ENCODE measurements at regions not wholly inside any gene's neighbourhood (a gene's known extent, or its start where the extent isn't known, plus 50 kb on each side); places are given as distances from the start of the nearest gene placed in this dataset.

DNA sequence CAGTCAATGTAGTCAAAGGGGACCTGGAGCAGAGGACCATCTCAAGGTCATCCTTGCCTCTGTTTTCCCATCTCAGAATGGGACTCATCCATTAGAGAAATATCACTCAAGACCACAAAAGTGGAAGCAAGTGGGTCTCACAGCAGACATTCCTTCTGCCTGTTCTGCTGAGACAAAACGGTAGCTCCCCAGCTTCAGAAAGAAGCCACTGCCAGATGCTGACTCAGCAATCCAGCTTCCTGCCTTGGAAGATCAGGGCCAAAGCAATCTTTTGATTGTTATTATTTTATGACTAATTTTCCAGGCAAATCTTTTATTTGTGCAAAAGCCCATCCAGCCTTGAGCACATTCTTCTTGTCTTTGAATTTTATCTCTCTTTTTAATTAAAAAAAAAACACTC, 86.8 kb downstream of the CCT6B start:
- DNase-seq (ENCODE audit: low read depth, low spot score), result no peak

DNA sequence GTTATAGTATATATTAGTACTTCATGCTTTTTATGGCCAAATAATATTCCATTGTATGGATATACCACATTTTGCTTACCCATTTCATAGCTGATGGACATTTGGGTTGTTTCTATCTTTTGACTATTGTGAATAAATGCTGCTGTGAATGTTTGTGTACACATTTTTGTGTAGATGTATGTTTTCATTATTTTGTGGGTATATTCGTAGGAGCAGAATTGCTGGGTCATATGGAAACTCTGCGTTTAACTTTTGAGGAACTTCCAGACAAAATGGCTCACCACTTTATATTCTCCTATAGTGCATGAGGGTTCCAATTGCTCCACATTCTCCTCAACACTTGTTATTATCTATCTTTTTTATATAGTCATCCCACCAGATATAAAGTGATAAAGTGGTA, 88.6 kb downstream of the CCT6B start:
- DNase-seq (ENCODE audit: low read depth, low spot score), result no peak
- no peak overlapping the region for H3K4me3 ChIP-seq (ENCODE audit: low read length)

More for the DNA sequence above, 86.8 kb downstream of the CCT6B start:
- no peak overlapping the region for H3K4me3 ChIP-seq (ENCODE audit: low read length)

DNA sequence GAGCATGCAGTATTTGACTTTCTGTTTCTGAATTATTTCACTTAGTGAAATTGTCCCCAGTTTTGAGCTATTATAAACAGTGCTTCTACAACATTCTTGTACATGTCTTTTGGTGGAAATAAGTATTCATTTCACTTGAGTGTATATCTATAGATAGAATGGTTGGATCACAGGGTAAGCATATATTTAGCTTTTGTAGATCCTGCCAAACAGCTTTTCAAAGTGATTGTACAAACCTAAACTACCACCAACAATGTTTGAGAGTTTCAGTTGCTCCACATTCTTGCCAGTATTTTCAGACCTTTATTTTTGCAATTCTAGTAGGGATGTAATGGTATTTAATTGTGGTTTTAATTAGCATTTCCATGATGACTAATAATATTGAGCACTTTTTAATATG, 91.6 kb downstream of the CCT6B start:
- H3K4me3 ChIP-seq (ENCODE audit: low read length), result no peak overlapping the region
- DNase-seq (ENCODE audit: low read depth, low spot score), result no peak

DNA sequence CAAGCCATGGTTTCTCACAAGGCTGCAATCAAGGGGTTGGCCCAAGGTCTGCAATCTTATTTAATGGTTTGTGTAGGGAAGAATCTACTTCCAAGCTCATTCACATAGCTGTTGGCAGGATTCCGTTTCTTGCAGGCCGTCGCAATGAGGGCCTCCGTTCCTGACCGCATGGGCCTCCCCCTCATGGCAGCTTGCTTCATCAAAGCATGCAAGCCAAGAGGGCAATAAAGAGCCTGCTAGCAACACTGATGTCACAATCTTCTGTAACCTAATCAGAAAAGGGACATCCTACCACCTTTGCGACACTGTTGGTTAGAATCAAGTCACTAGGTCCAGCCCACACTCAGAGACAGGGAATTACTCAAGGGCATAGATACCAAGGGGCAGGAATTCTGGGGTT, 95.5 kb downstream of the CCT6B start:
- H3K4me3 ChIP-seq (ENCODE audit: low read length), result no peak overlapping the region
- no peak for DNase-seq (ENCODE audit: low read depth, low spot score)

DNA sequence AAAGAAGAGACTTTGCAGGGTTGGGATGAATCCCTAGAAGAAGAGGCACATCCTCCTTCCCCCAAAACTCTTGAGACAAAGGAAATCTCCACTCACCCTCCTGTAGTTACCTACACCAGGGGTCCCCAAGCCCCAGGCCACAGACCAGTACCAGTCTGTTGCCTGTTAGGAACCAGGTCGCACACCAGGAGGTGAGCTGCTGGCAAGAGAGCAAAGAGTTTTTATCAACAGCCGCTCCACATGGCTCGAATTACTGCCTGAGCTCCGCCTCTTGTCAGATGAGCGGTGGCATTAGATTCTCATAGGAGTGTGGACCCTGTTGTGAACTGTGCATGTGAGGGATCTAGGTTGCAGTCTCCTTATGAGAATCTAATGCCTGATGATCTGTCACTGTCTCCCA, 98.9 kb downstream of the CCT6B start:
- DNase-seq (ENCODE audit: low read depth, low spot score), result no peak
- no peak overlapping the region for H3K4me3 ChIP-seq (ENCODE audit: low read length)

DNA sequence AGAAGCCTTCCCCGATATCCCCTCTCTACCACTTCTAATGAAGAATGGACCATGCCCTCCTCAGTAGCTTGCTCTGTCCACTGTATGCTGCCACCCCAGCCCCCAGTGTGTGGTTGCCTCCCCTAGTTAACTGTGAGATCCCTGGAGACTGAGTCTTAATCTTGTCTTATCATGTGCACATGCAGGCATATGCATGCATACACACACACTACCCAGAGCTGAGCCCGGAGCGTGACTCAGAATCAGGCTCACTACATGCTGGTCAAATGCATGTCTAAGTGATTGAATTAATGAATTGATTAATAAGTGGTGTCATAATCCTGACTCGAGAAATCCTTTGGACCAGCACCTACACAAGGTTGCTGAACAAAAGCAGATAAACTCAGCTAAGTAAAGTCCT, 99.4 kb downstream of the CCT6B start:
- DNase-seq (ENCODE audit: low read depth, low spot score), result no peak
- H3K4me3 ChIP-seq (ENCODE audit: low read length), result no peak overlapping the region

DNA sequence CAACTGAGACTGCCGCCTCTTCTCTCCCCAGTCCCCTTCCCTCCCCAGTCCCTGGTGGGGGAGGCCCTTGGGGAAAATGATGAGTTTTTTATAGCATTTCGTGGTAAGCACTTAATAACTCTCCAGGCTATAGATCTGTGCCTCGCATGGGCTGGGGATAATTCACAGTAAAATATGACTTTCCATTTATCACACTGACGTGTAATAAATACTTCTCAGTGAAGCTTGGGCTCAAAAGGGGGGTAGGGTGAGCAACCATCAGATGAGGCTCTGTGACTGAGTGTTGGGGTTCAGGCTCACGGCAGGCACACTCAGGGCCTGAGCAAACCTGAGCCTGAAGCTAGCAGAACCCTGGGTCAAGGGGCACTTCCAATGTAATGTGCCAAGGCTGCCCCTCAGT, 101.6 kb downstream of the CCT6B start:
- no peak overlapping the region for H3K4me3 ChIP-seq (ENCODE audit: low read length)
- no peak for DNase-seq (ENCODE audit: low read depth, low spot score)

DNA sequence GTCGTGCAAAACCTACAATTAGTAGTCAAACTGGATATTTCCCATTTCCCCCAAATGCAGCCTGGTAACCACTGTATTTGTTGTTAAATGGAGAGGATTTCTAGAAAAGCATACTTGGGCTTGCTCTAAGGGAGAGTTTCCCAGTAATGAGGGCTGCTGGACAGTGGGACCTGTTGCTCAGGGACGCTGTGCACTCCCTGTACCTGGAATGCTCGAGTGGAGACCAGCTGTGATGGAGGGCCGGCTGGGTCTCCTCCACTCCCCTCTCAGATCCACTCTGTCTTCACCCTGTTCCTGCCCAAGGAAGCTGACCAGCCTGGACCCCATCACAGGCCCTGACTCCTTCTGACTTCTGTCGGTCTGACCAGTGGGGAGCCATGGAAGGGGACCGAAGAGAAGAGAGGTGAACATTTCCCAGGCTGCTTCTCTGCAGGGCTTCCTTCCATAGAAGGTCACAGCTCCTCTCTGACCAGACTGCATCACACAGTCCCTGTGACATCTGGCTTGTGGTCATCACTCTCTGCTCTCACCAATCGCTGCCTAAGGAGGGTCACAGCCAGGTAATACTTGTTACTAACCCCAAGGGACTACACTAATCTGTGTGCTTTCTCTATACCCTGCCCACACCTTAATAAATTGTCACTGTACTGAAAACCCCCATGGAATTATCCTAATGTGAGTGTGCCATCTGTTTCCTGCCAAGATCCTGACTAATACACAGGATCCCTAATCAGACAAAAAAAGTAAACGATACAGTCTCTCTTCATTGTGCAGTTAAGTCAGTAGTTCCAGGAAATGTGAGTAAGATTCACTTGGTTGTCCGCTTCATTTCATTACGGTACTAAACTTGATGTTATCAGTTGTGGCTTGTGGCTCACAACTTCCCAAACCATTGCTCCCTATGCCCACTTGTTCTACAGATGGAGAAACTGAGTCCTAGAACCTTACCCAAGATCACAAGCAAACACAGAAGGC, 102.4 kb downstream of the CCT6B start:
- DNase-seq (ENCODE audit: low read depth, low spot score), result no peak
- no peak overlapping the region for H3K4me3 ChIP-seq (ENCODE audit: low read length)

DNA sequence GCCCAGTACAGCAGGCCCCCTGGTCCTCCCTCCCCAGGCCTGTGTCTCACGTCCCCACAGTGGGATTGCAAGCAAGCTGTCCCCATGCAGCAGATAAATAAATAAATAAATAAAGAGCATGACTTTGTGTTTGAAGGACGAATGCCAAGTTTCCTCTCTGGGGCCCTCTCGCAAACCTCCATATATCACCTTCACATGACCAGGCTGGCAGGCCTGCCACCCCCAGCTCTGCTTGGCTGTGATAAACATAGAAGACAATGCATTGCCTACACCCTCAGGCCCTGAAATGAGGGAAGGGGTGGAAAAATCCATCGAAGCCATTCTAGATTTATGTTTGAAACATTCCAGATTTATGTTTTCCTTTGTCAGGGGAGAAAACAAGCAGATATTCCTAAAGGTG, 107.3 kb downstream of the CCT6B start:
- no peak for DNase-seq (ENCODE audit: low read depth, low spot score)
- no peak overlapping the region for H3K4me3 ChIP-seq (ENCODE audit: low read length)

DNA sequence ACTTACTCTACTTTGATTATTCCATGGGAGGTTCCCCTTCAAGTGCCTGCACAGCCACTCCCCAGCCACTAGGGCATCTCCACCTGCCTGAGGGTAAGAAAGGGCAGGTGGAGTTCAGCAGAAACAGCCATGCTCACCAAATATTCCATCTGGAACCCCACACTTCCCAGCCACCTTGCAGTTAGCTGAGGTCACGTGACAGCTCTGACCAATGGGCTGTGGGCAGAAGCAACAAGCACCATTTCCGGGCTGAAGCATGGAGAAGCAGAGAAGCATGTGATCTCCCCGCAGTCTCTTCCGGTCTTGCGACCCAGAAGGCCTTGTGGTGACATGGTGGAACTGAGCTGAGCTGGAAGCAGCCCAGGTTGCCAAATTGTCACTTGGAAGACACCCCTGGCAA, 108.6 kb downstream of the CCT6B start:
- peak; percentile 28 for DNase-seq (ENCODE audit: low read depth, low spot score)
- H3K4me3 ChIP-seq (ENCODE audit: low read length), result no peak overlapping the region

DNA sequence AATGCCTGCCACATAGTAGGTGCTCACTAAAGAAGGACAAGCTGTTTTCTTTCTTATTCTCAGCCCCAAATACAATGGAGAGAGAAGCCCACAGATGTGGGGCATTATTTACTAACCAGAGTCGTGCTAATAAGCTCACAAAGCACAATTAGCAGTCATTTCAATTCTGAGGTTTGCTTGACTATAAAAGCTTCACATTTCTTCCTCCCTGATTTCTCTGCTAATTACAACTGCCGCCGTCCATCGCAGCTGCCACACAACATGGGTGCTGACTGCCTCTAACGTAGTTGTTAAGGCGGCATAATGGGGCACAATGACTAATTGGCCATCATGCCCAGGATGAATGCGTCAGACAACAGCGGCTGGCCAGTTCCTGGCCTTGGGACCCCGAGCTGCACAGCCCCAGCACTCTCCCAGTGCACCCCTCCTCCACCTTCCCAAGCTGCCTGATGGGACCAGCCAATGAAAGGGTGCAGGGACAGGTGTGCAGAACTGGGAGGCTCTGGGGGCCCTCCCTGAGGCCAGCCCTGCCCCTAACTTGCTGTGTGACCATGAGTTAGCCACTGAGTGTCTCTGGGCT, 109.2 kb downstream of the CCT6B start:
- no peak for DNase-seq (ENCODE audit: low read depth, low spot score)
- H3K4me3 ChIP-seq (ENCODE audit: low read length), result no peak overlapping the region

DNA sequence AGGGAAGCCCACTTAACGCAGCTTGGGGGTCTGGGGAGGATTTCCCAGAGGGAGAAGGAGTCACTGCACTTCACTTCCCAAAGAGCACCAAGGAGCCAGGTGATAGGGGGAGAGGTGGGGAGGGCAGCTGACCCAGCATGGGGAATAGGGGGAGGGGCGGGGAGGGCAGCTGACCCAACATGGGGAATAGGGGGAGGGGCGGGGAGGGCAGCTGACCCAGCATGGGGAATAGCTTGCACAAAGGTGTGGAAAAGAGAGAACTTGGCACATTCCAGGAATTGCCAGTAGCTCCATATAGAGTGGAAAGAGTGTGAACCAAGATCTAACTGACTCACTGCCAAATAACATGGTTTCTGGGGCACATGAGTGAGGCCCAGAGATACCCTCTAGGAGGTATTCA, 110.3 kb downstream of the CCT6B start:
- H3K4me3 ChIP-seq (ENCODE audit: low read length), result no peak overlapping the region
- no peak for DNase-seq (ENCODE audit: low read depth, low spot score)

DNA sequence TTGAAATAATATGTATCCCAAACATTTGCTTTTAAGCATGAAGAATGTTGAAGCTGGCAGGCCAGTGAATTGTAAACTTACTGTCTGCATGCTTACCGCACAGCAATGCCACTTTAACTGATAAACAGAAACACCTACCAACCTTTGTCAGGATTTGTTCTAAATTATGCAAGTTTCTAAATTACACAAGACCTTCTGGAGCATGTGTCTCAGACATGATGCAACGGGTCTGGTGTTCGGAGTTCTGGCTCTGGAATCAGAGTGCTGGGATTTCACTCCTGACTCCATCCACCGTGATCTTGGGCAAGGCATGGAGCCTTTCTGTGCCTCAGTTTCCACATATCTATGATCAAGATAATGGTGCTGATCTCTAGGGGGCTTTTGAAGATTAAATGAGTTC, 111.2 kb downstream of the CCT6B start:
- no peak overlapping the region for H3K4me3 ChIP-seq (ENCODE audit: low read length)
- no peak for DNase-seq (ENCODE audit: low read depth, low spot score)

DNA sequence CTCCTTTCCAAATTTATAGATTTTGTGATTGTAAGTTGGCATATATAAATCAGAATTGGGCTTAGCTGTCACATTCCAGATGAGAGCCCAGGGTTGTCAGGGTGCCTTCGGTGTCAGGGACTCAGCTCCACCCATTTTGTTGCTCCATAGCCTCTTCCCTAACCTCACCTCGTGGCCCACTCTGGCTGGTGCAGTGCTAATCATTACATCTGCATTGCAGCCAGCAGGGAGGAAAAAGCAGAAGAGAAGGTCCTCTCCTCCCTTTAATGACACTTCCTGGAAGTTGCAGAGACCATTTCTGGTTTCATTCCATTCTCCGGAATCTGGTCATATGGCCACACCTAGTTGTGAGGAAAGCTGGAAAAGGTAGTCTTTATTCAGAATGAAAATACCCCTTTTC, 113.3 kb downstream of the CCT6B start:
- H3K4me3 ChIP-seq (ENCODE audit: low read length), result no peak overlapping the region
- DNase-seq (ENCODE audit: low read depth, low spot score), result no peak

DNA sequence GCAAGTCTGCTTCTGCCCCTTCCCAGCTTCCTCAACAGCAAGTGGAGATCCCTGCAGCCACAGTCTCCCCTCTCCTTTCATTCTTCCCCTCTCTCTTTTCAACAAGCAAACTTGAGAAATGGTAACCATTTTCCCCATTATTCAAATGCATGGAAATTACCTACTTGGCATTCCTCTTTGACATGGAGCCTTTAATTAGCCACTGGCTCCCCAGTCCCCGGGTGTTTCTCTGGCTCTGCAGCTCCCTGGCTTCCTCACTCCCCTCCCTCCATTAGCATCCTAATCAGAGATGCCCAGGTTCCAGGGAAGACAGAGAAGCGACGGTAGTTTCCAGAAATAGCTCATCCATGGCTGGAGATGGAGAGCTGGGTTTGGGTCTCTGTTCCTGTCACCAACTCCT, 116.0 kb downstream of the CCT6B start:
- H3K4me3 ChIP-seq (ENCODE audit: low read length), result no peak overlapping the region
- no peak for DNase-seq (ENCODE audit: low read depth, low spot score)

DNA sequence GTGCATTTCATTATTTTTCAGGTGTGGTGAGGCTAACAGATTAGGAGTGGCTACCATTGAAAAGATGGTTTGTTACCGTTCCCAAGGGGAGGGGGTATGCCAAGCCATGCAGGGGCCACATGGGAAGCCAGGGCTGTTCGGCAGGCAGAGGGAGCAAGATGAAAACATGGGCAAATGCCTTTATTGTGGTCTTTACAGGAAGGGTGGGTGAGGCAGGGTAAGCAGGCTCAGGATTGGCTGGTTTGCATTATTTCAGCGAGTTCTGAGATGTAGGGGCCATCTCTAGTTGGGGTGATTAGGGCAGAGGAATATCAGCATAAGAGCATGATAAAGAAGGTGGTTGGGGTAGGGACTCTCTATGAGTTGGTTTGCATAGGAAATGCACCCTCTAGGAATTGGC, 117.6 kb downstream of the CCT6B start:
- DNase-seq (ENCODE audit: low read depth, low spot score), result peak; percentile 50
- H3K4me3 ChIP-seq (ENCODE audit: low read length), result no peak overlapping the region

DNA sequence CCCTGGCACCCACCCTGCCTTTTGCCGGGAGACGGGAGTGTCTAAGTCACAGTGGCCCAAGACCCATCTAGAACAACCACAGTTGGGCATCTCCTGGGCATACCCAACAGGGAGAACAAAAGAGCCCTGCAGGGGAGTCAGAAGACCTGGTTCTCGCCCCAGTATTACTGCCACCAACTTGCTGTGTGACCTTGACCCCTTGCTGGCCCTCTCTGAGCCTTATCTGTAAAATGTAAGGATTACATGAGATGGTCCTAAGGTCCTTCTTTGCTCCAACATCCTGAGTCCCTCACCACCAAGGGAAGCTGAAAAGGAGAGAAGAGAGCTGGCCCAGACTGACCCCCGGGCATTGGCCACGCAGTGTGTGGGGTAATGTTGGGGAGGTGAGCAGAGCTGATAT, 119.0 kb downstream of the CCT6B start:
- no peak overlapping the region for H3K4me3 ChIP-seq (ENCODE audit: low read length)
- DNase-seq (ENCODE audit: low read depth, low spot score), result no peak

DNA sequence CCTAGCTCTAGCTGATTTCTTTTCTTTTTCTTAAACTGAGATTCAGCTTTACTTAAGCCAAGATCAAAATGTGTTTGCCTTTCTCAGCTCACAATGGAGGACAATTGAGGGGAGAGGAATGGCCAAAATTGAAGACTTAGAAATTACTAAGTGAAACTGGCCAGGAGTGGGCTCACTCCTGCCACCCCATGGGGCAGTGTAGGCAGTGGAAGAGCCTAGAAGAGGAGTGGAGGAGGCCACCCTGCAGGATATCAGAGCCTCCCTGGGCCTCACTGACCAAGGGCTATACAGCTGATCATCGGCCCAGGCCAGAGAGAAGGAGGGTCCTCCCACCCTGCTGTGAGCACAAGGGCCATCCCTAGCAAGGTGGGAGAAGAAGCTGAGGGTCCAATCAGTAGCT, 119.8 kb downstream of the CCT6B start:
- H3K4me3 ChIP-seq (ENCODE audit: low read length), result no peak overlapping the region
- no peak for DNase-seq (ENCODE audit: low read depth, low spot score)

DNA sequence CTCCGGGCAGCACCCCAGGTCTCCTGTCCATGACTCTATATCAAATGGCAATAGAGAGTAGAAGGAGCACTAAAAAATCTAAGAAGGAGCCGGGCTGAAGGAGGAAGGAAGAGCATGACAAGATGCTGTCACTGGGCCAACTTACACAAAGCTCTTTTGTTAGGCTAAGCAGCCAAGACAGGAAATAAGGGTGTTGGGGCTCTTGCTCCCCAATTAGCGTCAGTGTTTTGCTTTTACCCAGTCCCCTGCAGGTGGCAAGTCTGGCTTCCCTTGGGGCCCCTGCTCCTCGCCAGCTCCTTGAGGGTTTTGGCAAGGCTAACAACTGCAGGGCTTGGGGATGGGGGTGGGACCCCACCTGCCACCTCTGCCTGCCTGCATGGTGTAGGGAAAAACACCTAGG, 120.5 kb downstream of the CCT6B start:
- peak; percentile 47 for DNase-seq (ENCODE audit: low read depth, low spot score)
- no peak overlapping the region for H3K4me3 ChIP-seq (ENCODE audit: low read length)

DNA sequence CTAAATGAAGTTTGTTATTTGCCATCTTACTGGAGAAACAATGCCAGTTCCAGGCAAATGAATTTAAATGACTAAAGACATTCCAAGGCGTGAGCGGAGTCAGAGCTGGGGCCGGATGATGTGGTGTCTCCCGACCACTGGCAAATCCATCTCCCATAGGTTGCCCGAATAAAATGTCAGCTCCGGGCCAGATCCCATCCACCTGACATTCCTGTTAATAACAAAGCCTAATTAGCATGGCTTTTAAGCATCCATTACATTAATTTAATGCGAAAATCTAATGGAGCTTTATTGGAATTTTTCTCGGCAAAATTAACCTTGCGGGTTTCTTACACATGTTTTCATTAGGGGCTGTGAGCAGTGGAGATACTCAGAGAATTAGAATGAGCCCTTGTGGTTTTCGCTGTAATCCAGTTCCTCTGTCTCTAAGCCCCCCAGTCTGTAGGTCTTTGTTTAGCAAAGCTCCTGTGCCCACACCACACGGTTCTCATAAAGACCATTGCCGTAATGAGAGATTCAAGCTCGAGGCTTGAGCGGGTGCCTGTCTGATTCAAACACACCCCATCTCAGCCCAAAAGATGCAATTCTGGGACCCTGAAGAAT, 123.3 kb downstream of the CCT6B start:
- no peak overlapping the region for H3K4me3 ChIP-seq (ENCODE audit: low read length)
- no peak for DNase-seq (ENCODE audit: low read depth, low spot score)
